Iris pigment epithelial cell (primary cell): ENCODE measurements at regions not wholly inside any gene's neighbourhood (a gene's known extent, or its start where the extent isn't known, plus 50 kb on each side); places are given as distances from the start of the nearest gene placed in this dataset.
A peak's percentile ranks its signal among the peaks of the same experiment; 100 is the strongest.

ENCODE experiments used
- DNase-seq: peaks from one replicate; pipeline ENCODE4 v3.0.0-alpha.2; 2011; ENCODE audit warnings: low read depth

- DNase-seq: peak; percentile 39
These were observed 353.0 kb downstream of the IDS start for GRCh38 chrX:149151805-149152757.

GRCh38 chrX:149145845-149146285, 359.2 kb downstream of the IDS start:
- DNase-seq: no peak

GRCh38 chrX:149131774-149132173, 373.3 kb downstream of the IDS start:
- peak; percentile 3 for DNase-seq

DNA sequence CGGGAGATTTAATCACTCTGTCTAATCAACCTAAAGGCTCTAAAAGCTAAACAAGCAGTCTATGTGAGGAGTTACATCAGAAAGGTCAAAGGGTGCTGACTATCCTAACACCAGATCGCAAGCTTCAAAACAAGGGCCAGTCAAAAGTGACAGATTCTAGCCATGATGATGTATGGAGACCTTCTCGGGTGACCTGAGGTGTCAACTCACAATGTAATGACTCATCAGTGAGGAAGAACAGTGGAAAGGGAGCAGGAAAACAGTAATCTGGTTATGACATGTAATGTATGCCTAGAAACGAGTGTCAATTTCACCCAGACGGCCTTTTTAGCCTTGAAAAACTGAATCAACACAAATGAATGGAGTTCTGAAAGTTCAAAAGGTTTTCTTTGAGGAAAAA, 375.3 kb downstream of the IDS start:
- no peak for DNase-seq

DNA sequence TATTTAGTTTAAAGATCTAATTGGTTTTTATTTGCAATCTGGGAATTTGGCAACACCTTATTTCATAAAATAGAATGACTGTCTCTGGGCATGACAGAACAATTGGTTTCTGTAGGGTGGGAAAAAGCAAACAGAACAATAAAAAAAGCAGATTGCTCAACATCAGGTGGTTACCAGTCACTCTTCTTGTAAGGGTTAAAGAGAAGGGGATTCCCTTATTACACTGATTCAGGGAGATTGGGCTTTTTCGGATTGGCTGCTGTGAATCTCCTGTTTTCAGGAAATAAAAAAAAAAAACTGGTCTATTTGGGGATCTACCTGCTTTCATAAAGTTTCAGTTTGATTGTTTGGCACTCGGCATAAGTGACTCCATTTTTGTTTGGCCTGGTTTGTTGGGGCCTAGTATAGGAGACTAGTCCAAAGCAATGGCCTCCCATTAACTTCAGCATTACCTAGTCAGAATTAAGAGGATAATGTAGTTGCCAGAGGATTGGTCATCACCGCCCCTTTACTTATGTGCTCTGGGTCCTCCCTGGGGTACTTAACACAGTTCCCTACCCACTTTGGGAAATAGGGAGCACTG, 380.5 kb downstream of the IDS start:
- DNase-seq: no peak

GRCh38 chrX:149121206-149121920, 383.7 kb downstream of the IDS start:
- DNase-seq: no peak

GRCh38 chrX:149120459-149120858, 384.6 kb downstream of the IDS start:
- DNase-seq: no peak

GRCh38 chrX:149114874-149115273, 390.2 kb downstream of the IDS start:
- DNase-seq: no peak

DNA sequence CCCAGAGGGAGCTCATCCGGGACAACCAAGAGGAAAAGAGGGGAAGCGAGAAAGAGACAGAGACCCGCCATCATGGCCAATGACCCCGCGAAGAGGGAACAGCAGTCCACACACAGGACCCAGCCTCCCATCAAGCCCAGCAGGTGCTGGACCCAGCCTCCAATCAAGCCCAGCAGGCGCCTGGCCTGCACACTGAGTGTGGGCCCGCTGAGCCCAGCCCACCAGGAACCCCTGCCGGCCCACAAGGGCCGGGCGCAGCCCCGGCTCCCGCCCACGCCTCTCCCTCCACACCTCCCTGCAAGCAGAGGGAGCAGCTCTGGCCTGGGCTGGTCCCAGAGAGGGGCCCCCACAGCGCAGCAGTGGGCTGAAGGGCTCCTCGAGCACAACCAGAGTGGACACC, 391.1 kb downstream of the IDS start:
- DNase-seq: no peak

DNA sequence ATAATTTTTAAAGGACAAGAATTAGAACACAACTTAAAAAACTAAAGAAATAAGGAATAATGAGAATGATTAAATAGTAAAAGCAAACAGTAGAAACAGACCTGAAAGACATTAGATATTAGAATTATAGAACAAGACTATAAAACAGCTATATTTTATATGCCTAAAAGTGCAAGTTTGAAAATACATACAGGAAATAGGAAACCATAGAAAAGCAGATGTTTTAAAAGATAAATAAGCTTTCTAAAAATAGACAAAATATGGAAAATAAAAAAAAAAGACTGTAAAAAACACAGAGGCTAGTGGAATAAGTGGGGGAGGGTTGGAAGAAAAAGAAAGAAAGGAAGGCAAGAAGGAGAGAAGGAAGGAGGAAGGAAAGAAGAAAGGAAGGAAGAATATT, 407.3 kb downstream of the IDS start:
- no peak for DNase-seq

GRCh38 chrX:149092179-149092578, 412.9 kb downstream of the IDS start:
- no peak for DNase-seq

DNA sequence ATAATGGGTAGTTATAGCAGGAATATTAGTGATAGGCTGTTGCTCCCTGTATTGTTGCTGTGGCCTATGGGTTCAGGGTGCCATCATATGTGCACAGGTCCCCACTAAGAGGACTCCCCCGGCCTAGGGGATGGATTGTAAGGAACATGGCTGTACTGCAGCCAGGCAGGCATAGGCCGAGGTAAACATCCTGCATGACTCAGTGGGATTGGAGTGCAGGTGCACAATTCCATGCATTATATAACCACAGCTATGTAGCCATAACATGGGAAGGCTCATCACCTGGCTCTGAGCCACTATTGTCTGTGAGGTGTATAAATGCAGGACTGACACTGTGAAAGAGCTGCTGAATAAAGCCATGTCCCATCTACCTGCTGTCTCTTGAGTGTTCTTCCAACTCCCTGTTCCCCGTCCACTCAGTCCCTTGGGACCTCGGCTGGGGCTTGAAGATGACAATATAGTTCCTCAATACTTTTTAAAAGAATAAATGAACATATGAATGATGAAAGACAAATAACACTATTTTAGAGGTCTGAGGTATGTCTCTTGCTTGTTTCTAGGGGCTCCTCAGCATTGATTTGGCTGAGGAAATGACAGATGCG, 425.2 kb downstream of the IDS start:
- no peak for DNase-seq

- no peak for DNase-seq
These were observed 430.7 kb downstream of the IDS start for GRCh38 chrX:149074398-149074797.

DNA sequence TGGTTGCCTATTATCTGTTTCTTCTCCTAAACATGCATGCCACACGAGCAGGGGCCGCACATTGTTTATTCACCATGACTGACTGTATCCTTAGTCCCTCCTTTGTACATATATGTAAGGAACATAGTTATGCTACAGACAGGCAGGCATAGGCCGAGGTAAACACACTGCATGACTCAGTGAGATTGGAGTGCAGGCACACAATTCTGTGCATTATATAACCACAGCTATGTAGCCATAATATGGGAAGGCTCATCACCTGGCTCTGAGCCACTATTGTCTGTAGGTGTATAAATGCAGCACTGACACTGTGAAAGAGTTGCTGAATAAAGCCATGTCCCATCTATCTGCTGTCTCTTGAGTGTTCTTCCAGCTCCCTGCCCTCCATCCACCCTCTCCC, 431.6 kb downstream of the IDS start:
- DNase-seq: no peak

DNA sequence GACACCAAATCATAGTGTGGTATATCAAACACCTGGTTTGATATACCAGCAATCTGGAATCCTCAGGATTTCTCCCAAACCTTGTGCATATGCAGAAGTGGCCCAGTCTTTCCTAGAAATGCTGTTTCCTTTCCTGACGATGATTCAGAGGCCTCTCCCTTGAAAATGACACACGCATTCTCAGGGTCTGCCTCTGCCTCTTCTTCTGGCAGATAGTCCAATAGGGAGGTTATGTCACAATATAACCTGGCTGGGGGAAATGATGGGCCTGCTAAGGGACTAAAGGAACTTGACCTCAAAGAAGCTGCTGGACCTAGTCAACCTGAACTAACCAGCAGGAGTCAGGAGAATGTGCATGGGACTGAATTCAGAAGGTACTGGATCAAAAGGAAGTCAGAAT, 435.2 kb downstream of the IDS start:
- DNase-seq: no peak

DNA sequence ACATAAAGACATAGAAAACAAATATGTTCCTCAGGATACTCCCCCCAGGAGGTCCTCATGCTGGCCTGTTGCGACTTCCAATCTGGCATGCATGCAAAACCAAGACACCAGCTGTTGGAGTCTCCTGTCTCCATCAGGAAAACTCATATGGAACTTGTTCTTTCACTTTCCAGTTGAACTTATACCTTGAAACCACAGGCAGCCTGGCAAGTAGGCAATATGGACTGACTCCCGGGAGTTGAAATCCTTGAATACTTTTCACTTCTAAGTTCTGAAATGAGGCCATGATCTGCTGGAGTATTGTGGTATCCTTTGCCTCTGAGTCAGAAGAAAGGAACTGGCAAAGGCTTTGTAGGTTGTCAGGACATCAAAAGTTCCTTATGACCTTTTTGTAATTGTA, 444.2 kb downstream of the IDS start:
- peak; percentile 27 for DNase-seq
